WTC11 (cell line): ENCODE measurements at regions not wholly inside any gene's neighbourhood (a gene's known extent, or its start where the extent isn't known, plus 50 kb on each side); places are given as distances from the start of the nearest gene placed in this dataset.

ENCODE experiments used
- ATAC-seq: fragments of 200-7000 bp; cut with Tn5 transposase; 2 replicates; pipeline ENCODE4 v1.10.0; 2021; ENCODE audit warnings: mild to moderate bottlenecking, moderate library complexity
- CTCF ChIA-PET: fragments of 300-600 bp; sonication (Branson Sonifier 250); formaldehyde crosslinking; loops from one replicate; lab custom pipeline; 2021; ENCODE audit warnings: antibody characterized with exemption; lab: Charles Lee
- POLR2A ChIA-PET: fragments of 350-600 bp; sonication (Branson Sonifier 250); formaldehyde crosslinking; loops from one replicate; lab custom pipeline; 2021; ENCODE audit warnings: antibody characterized with exemption; lab: Charles Lee
- DNase-seq: peaks from one replicate; pipeline ENCODE4 v3.0.0; 2021; ENCODE audit warnings: low spot score
- H3K27ac Mint-ChIP-seq: 2 replicates; pipeline ENCODE4 v1.8.0; 2021; ENCODE audit warnings: mixed read lengths
- H3K27me3 Mint-ChIP-seq: 2 replicates; pipeline ENCODE4 v1.8.0; 2021; ENCODE audit warnings: low read depth, mild to moderate bottlenecking, moderate library complexity, mixed read lengths
- H3K36me3 Mint-ChIP-seq: 2 replicates; pipeline ENCODE4 v1.8.0; 2021; ENCODE audit warnings: mixed read lengths
- H3K4me1 Mint-ChIP-seq: 2 replicates; pipeline ENCODE4 v1.8.0; 2022; ENCODE audit warnings: mixed read lengths
- H3K4me3 Mint-ChIP-seq: 2 replicates; pipeline ENCODE4 v1.8.0; 2021; ENCODE audit warnings: mild to moderate bottlenecking, moderate library complexity, mixed read lengths
- H3K9me3 Mint-ChIP-seq: 2 replicates; pipeline ENCODE4 v1.8.0; 2021; ENCODE audit warnings: mixed read lengths
- CBFB ChIP-seq: sonication (generic); formaldehyde crosslinking; IDR thresholded peaks from 2 replicates; pipeline ENCODE4 v1.8.1; 2022; ENCODE audit warnings: mild to moderate bottlenecking, low read depth, missing genetic modification reagents
- GABPB1 ChIP-seq: sonication (generic); formaldehyde crosslinking; IDR thresholded peaks from 2 replicates; pipeline ENCODE4 v1.8.1; 2023; ENCODE audit warnings: mild to moderate bottlenecking, missing genetic modification reagents
- IRF2 ChIP-seq: sonication (generic); formaldehyde crosslinking; IDR thresholded peaks from 2 replicates; pipeline ENCODE4 v1.8.0; 2022; ENCODE audit warnings: low read depth, missing genetic modification reagents, borderline replicate concordance
- JAZF1 ChIP-seq: fragments of 250-450 bp; sonication (Bioruptor Pico); IDR thresholded peaks from 2 replicates; pipeline ENCODE4 v1.9.0; 2021; ENCODE audit warnings: moderate library complexity, mild to moderate bottlenecking, inconsistent platforms
- JUN ChIP-seq: sonication (generic); formaldehyde crosslinking; IDR thresholded peaks from 2 replicates; pipeline ENCODE4 v1.8.0; 2023; ENCODE audit warnings: mild to moderate bottlenecking, missing genetic modification reagents
- MXD4 ChIP-seq: fragments of 250-450 bp; sonication (Bioruptor Pico); IDR thresholded peaks from 2 replicates; pipeline ENCODE4 v1.8.0; 2021; ENCODE audit warnings: mild to moderate bottlenecking, moderate library complexity, borderline replicate concordance
- NFYB ChIP-seq: sonication (generic); formaldehyde crosslinking; conservative IDR thresholded peaks from 2 replicates; pipeline ENCODE4 v1.8.0; 2022; ENCODE audit warnings: low read depth, missing genetic modification reagents
- SOX15 ChIP-seq: fragments of 250-450 bp; sonication (Bioruptor Pico); IDR thresholded peaks from 2 replicates; pipeline ENCODE4 v1.9.0; 2021; ENCODE audit warnings: mild to moderate bottlenecking
- TCF7 ChIP-seq: sonication (generic); formaldehyde crosslinking; IDR thresholded peaks from 2 replicates; pipeline ENCODE4 v1.8.0; 2022; ENCODE audit warnings: mild to moderate bottlenecking, low read depth, missing genetic modification reagents, moderate library complexity
- TP53 ChIP-seq: sonication (generic); formaldehyde crosslinking; IDR thresholded peaks from 2 replicates; pipeline ENCODE4 v1.8.1; 2023; ENCODE audit warnings: mild to moderate bottlenecking, missing genetic modification reagents
- ZNF138 ChIP-seq: sonication (generic); formaldehyde crosslinking; conservative IDR thresholded peaks from 2 replicates; pipeline ENCODE4 v1.8.1; 2022; ENCODE audit warnings: mild to moderate bottlenecking, moderate library complexity, missing genetic modification reagents
- ZNF219 ChIP-seq: sonication (generic); formaldehyde crosslinking; IDR thresholded peaks from 2 replicates; pipeline ENCODE4 v1.8.0; 2023; ENCODE audit warnings: missing genetic modification reagents, mild to moderate bottlenecking, borderline replicate concordance
- ZNF263 ChIP-seq: sonication (generic); formaldehyde crosslinking; IDR thresholded peaks from 2 replicates; pipeline ENCODE4 v1.8.1; 2022; ENCODE audit warnings: low read depth, mild to moderate bottlenecking, moderate library complexity, missing genetic modification reagents
- ZNF317 ChIP-seq: sonication (generic); formaldehyde crosslinking; IDR thresholded peaks from 2 replicates; pipeline ENCODE4 v1.8.1; 2023; ENCODE audit warnings: low read depth, mild to moderate bottlenecking, moderate library complexity, missing genetic modification reagents, borderline replicate concordance
- TF ChIP-seq, protein P1 (sequence below): sonication (generic); formaldehyde crosslinking; IDR thresholded peaks from 2 replicates; pipeline ENCODE4 v1.8.1; 2022; ENCODE audit warnings: mild to moderate bottlenecking, missing genetic modification reagents, moderate library complexity, borderline replicate concordance
- TF ChIP-seq, protein P2 (sequence below): sonication (generic); formaldehyde crosslinking; IDR thresholded peaks from 2 replicates; pipeline ENCODE4 v1.8.1; 2023; ENCODE audit warnings: mild to moderate bottlenecking, moderate library complexity, missing genetic modification reagents
- TF ChIP-seq, protein P3 (sequence below): fragments of 250-450 bp; sonication (Bioruptor Pico); IDR thresholded peaks from 2 replicates; pipeline ENCODE4 v1.8.0; 2021; ENCODE audit warnings: mild to moderate bottlenecking
- TF ChIP-seq, protein P4 (sequence below): fragments of 250-450 bp; sonication (Bioruptor Pico); IDR thresholded peaks from 2 replicates; pipeline ENCODE4 v2.1.2; 2022; ENCODE audit warnings: mild to moderate bottlenecking, moderate library complexity
- TF ChIP-seq, protein P5 (sequence below): sonication (generic); formaldehyde crosslinking; conservative IDR thresholded peaks from 2 replicates; pipeline ENCODE4 v1.8.1; 2023; ENCODE audit warnings: mild to moderate bottlenecking, low read depth, missing genetic modification reagents, moderate library complexity

DNA sequence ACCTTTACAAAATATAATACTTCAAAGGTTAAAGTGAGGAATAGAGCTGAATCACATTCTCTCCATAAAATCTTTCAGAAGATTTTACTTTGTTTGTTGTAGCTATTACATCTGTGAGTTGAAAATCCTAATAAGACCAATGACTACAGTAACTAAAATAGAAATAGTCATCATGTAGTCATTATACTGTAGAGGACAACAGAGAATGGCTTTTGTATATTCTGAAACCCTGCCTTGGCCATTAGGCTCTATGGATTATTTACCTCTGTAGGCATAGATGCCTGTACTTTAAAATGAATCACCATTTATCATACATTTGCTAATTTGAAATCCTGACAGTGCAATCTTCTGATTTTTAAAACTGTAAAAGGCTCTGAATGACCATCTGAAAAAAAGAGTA lies 923.0 kb downstream of the REEP3 start (continued):
- TF ChIP-seq, protein P1, sequence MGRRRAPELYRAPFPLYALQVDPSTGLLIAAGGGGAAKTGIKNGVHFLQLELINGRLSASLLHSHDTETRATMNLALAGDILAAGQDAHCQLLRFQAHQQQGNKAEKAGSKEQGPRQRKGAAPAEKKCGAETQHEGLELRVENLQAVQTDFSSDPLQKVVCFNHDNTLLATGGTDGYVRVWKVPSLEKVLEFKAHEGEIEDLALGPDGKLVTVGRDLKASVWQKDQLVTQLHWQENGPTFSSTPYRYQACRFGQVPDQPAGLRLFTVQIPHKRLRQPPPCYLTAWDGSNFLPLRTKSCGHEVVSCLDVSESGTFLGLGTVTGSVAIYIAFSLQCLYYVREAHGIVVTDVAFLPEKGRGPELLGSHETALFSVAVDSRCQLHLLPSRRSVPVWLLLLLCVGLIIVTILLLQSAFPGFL (CRISPR knock-in tag), result no peak
- TF ChIP-seq ZNF263 (CRISPR knock-in tag), result no peak
- TF ChIP-seq, protein P2, sequence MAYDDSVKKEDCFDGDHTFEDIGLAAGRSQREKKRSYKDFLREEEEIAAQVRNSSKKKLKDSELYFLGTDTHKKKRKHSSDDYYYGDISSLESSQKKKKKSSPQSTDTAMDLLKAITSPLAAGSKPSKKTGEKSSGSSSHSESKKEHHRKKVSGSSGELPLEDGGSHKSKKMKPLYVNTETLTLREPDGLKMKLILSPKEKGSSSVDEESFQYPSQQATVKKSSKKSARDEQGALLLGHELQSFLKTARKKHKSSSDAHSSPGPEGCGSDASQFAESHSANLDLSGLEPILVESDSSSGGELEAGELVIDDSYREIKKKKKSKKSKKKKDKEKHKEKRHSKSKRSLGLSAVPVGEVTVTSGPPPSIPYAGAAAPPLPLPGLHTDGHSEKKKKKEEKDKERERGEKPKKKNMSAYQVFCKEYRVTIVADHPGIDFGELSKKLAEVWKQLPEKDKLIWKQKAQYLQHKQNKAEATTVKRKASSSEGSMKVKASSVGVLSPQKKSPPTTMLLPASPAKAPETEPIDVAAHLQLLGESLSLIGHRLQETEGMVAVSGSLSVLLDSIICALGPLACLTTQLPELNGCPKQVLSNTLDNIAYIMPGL (CRISPR knock-in tag), result no peak
- TF ChIP-seq, protein P3, sequence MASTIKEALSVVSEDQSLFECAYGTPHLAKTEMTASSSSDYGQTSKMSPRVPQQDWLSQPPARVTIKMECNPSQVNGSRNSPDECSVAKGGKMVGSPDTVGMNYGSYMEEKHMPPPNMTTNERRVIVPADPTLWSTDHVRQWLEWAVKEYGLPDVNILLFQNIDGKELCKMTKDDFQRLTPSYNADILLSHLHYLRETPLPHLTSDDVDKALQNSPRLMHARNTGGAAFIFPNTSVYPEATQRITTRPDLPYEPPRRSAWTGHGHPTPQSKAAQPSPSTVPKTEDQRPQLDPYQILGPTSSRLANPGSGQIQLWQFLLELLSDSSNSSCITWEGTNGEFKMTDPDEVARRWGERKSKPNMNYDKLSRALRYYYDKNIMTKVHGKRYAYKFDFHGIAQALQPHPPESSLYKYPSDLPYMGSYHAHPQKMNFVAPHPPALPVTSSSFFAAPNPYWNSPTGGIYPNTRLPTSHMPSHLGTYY (CRISPR knock-in tag), result no peak
- TF ChIP-seq GABPB1, result no peak
- TF ChIP-seq, protein P4, sequence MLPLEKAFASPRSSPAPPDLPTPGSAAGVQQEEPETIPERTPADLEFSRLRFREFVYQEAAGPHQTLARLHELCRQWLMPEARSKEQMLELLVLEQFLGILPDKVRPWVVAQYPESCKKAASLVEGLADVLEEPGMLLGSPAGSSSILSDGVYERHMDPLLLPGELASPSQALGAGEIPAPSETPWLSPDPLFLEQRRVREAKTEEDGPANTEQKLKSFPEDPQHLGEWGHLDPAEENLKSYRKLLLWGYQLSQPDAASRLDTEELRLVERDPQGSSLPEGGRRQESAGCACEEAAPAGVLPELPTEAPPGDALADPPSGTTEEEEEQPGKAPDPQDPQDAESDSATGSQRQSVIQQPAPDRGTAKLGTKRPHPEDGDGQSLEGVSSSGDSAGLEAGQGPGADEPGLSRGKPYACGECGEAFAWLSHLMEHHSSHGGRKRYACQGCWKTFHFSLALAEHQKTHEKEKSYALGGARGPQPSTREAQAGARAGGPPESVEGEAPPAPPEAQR (CRISPR knock-in tag), result no peak
- no peak for TF ChIP-seq ZNF219 (CRISPR knock-in tag)
- no peak for TF ChIP-seq ZNF317 (CRISPR knock-in tag)
- no peak for TF ChIP-seq MXD4 (CRISPR knock-in tag)
- TF ChIP-seq NFYB (CRISPR knock-in tag), result no peak
- TF ChIP-seq TCF7 (CRISPR knock-in tag), result no peak

DNA sequence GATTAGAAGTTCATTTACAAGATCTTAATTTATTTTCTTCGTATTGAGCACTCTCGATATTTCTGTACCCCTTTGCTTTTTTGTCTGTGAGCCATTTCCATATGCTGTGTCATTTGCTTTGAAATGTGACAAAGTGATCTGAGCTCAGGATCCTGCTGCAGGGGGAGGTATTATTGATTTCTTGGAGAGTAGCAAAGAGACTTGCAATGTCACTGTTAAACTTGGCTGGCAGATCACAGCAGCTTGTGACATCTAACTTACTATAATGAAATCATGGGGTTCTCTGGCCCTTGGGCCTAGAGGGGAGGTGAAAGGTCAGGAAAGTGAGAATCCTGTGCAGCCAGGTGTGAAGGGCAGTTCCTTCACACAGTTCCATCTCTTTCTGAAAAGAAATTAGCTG lies 923.4 kb downstream of the REEP3 start:
- Mint-ChIP-seq H3K36me3 (peaks cover 18% of the 10 kb centered on the region), H3K9me3 (peaks cover 24% of the 10 kb centered on the region), H3K4me3 (no peak overlapping the region), H3K27ac (no peak overlapping the region), H3K4me1 (no peaks in the 10 kb centered on the region), H3K27me3 (no peaks in the 10 kb centered on the region)
- POLR2A ChIA-PET, result no interaction called here
- ATAC-seq (no peak), DNase-seq (no peak)
- CTCF ChIA-PET, result no interaction called here
- no peak for TF ChIP-seq JAZF1
- TF ChIP-seq TP53 (CRISPR knock-in tag), result no peak
- TF ChIP-seq IRF2, result no peak
- TF ChIP-seq ZNF138 (CRISPR knock-in tag), result no peak
- no peak for TF ChIP-seq ZNF263 (CRISPR knock-in tag)
- no peak for TF ChIP-seq JUN (CRISPR knock-in tag)
- no peak for TF ChIP-seq ZNF317 (CRISPR knock-in tag)
- no peak for TF ChIP-seq TCF7 (CRISPR knock-in tag)
- no peak for TF ChIP-seq ZNF219 (CRISPR knock-in tag)
- no peak for TF ChIP-seq CBFB
- TF ChIP-seq, protein P5, sequence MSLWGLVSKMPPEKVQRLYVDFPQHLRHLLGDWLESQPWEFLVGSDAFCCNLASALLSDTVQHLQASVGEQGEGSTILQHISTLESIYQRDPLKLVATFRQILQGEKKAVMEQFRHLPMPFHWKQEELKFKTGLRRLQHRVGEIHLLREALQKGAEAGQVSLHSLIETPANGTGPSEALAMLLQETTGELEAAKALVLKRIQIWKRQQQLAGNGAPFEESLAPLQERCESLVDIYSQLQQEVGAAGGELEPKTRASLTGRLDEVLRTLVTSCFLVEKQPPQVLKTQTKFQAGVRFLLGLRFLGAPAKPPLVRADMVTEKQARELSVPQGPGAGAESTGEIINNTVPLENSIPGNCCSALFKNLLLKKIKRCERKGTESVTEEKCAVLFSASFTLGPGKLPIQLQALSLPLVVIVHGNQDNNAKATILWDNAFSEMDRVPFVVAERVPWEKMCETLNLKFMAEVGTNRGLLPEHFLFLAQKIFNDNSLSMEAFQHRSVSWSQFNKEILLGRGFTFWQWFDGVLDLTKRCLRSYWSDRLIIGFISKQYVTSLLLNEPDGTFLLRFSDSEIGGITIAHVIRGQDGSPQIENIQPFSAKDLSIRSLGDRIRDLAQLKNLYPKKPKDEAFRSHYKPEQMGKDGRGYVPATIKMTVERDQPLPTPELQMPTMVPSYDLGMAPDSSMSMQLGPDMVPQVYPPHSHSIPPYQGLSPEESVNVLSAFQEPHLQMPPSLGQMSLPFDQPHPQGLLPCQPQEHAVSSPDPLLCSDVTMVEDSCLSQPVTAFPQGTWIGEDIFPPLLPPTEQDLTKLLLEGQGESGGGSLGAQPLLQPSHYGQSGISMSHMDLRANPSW, result no peak
- no peak for TF ChIP-seq SOX15 (CRISPR knock-in tag)
